Islet precursor cell (in vitro differentiated cells): ENCODE measurements at regions not wholly inside any gene's neighbourhood (a gene's known extent, or its start where the extent isn't known, plus 50 kb on each side); places are given as distances from the start of the nearest gene placed in this dataset.

Experiments used
- DNase-seq: peaks from one replicate; pipeline ENCODE4 v3.0.0-alpha.2; 2018

DNA sequence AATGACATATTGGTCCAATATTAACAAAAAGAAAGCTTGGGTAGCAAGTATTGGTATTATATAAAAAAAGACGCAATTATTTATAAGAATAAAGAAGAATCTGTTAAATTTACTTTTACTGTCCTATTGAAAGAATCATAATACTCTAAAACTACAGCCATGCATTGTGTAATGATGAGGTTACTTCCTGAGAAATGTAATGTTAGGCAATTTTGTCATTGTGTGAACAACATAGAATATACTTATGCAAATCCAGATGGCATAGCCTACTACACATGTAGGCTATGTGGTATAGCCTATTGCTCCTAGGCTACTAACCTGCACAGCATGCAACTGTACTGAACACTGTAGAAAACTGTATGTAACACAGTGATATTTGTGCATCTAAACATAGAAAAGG, 121.2 kb upstream of the PTGFR start:
- DNase-seq: no peak

DNA sequence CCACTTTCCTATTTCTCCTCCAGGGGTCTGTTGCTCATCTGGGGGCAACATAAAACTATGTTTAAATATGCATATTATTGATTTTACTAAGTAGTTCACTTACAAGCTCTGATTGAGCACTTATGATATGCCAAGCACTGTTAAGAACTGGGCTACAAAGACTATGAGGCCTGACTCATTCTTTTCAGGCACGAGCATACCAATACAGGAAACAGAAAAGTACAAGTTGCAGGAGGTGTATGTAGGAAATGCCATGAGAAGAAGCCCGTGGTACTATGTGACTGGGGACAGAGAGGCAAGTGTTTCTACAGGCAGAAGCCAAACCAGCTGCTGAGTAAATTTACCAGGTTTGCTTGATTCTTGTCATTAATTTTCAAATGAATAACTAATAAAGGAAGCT, 120.4 kb upstream of the PTGFR start:
- DNase-seq: no peak

DNA sequence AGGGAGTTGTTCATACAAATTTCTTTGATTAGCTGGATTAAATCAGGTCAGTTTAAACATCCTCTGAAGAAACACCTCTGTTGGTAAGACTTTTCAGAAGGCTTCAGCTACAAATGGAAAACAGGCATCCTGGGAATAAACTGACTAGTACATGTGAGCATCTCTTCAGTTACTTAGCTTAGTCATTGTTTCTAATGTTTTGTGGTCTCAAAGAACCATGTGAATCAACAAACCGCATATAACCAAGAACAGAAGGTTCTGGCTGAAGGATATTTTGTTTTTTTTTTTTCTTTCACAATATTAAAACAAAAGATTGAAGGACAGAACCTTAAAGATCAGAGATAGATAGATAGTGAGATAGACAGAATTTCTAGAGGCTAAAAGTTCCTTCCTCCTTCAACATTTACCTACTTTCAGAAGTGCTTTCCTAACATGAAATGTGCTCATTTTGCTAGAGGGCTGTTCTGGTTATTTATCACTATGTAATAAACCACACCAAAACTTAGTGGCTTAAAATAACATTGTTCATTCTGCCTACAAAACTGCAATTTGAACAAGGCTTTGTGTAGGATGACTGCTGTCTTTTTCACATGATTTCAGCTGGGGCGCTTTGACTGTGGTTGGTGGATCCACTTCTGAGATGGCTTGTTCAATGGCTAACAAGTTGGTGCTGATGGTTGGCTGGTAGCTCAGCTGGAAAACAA, 119.8 kb upstream of the PTGFR start:
- no peak for DNase-seq

DNA sequence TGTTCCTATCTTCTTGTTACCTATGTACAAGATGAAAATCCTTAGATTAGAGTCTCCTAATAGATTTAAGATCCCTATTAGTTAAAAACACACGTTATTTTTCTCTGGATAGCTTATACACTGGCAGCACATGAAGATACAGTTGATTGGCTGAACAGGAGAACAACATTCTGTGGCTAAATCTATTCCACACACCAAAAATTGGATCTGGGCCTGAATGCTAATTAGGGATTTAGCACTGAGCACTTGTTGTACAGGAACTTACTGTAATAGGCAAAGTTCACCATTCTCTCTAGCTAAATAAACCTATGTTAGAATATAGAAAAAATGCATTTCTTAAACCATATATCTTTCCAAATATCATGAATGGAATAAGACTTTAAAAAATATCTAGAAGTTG, 117.1 kb upstream of the PTGFR start:
- no peak for DNase-seq

DNA sequence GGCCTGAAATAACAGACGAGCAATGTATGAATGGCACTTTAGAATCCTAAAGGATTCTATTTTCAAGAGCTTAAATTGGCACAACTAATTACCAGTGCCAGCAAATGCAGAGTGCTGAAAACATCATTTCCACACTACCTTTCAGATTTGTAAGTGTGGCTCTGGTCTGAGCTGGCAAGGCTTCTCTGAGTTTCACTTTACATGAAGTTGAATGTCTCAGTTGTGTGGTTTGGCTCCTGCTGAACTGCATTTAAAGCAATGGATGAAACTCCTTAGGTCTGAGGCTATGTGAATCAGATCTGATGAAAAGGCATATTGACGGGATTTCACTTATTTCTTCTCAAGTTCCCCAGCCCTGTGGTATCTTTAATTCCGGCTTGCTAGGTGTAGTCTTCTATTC, 114.8 kb upstream of the PTGFR start:
- no peak for DNase-seq

DNA sequence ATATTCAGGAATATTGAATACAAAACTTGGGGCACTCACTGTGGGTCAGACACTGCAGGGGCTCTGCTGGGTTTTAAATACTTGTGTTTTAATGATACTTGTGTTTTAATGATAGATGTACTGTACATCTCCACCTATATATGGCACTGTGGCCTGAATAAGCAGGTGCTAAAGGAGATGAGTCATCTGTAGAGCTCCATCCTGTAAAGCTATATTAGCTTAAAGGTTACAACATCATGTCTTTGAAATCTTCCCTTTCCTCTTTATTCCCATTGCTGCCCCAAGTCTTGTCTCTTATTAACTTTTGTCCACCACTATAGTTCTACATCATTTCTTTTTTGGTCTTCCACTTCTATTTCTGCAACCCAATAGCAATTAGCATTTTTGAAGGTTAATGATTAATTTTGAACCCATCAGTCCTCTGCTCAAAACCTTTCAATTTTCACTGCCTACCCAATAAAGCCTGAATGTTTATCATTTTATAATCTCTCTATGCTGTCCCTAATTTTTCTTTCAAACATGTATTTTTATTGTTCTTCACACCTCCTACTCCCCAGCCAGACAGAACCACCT, 113.3 kb upstream of the PTGFR start:
- DNase-seq: no peak

DNA sequence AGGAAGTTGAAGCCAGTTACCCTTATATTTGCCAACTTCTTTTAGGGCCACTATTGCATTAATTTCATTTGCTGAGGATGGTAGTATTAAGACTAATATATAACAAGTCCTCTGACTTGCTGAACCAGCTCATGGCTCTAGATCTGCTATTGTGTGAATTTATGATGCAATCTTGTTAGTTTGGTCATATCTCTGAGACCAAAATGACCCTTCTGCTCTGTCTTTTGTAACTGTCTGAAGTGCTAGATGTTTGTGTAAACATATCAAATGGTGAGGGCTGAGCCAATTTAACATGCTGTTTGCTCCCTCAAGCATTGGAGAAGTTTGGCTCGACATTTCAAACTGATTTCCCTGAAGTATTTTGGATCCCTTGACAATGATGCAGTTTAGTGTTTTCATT, 106.9 kb upstream of the PTGFR start:
- DNase-seq: no peak

DNA sequence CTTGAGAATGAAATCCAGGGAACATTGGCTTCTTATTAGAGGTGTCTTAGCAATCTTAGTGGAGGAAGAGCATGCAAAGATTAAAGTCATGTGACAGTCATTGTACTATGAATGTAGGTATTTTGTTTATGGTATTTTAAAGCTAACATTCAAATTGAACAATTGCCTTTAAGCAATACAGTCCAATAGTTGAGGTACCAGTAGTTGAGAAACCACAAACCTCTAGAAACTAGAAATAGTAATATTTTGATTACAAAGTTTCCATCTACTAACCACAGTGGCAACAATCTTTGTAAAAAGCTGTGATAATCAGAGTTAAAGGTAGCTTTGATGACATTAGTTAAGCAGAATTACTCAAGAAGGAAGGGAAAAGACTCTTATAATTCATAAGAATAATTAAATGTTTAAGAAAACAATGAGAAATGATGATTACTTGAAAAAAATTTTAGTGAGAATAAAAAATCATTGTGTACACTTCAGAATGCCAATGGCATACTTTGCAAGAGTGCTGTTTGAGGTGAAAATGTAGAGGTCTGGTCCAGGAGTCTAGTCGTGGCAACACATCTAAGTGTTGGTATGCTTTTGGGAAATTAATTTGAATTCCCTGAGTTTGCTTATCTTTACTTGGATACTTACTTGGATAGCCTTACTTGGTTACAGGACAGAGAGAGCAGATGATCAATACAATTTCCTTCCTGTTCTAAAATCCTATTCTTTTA, 104.9 kb upstream of the PTGFR start:
- DNase-seq: no peak

DNA sequence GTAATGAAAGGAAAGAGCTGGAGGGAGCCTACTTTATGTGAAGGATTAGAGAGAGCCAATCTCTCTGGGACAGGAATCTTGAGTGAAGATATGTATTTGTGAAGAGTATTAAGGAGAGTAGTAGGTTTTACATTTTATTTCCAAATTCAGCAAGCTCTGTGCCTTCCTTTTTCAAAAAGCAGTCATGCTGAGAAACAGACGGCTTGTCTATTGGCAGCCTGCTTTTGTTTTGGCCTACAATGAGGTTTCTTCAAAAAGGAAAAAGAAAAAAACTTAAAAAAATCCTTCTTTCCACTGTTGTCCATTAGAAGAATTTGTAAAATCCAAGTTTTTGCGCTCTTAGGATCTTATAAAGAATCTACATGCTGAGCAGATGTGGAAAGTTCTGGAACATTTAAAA, 103.6 kb upstream of the PTGFR start:
- DNase-seq: no peak

DNA sequence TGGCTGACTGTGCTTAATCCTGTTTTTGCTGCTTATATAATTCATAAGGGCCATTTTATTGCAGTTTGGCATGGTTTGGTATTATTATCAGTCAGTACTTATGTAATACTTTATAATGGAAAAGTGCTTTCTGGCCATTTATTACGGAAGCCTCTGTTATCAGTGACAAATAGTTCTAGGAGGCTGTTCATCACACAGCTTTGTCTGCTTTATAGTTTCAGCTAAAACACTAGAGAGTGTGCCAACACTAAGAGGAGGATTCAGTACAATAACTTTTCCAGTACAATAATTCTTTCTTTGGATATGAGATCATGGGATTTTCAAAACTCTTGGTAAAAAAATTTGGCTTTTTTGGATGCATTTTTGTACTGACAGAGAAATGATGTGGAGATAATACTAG, 102.9 kb upstream of the PTGFR start:
- no peak for DNase-seq

DNA sequence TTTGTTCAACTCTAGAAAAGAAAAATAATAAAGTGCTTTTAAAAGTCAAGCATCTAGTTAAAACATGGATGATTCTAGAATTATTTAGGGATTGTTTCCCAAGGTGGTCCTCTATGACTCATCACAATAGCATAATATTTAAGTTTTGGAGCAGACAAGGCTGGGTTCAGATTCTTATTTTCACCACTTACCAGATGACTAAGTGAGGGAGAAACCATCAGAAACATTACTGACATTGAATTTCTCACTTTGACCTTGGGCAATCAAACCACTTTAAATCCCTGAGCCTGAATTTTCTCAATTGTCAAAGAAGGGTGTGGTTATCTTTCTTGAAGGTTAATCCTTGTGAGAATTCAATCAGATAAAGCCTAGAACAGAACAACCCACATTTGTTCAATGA, 102.5 kb upstream of the PTGFR start:
- no peak for DNase-seq

DNA sequence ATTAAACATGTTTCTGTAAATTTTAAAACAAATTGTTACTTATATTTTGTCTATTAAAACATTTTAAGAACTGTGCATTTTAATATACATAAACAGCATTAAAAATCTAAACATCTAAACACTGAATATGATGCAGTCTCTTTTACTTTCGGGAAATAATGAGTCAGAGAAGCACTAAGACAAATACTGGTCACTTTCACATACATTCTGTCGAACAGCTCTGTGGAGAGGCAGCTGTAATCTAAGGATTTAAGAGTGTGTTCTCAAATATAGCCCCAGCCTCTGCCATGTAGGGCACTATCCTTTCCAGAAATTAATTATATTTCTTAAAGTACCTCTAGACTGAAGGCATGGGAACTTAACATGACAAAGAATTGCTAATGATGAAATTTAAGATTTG, 89.6 kb upstream of the PTGFR start:
- no peak for DNase-seq

DNA sequence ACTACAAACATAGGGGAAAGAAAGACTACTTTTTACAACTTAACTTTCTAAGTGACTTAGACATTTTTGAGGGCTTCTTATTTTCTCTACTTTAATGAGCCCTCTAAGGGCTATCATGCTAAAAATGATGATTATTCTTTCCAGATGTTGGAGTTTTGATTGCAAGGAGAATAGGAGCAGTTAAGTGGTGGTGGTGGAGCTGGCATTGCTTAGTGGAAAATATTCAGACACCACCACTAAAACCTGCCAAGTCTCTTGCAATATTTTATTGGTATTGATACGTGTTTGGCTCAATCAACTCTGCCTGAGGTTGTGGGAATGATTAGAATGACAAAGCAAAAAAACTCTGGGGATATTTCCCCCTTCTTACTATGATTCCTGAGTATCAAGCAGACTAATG, 82.6 kb upstream of the PTGFR start:
- no peak for DNase-seq

DNA sequence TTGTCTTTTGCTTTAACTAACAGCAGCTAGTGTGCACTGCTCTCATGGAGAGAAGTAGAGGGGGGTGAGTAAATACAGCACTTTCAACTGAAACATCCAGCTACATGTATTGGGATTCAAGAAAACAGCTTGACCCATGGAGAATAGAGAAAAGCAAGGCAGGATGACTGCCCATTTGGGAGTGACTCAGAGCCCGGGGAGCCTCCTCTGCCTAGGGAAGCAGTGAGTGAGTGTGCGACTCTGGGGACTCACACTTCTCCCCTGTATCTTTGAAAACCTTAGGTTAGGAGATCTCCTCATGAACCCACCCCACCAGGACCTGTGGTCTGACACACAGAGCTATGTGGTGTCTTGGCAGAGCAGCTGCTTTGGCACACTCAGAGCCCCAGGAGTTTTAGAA, 82.0 kb upstream of the PTGFR start:
- no peak for DNase-seq

DNA sequence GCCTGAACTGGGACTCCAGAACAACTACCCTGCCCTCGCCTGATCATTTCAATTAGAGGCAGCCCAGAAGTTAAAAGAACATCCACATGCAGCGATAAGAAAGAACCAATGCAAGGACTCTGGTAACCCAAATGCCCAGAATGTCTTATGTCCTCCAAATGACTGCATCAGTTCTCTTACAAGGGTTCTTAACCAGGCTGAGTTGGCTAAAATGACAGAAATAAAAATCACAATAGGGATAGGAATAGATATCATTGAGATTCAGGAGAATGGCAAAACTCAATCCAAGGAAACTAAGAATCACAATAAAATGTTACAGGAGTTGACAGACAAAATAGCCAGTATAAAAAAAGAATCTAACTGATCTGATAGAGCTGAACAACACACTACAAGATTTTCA, 80.1 kb upstream of the PTGFR start:
- no peak for DNase-seq

DNA sequence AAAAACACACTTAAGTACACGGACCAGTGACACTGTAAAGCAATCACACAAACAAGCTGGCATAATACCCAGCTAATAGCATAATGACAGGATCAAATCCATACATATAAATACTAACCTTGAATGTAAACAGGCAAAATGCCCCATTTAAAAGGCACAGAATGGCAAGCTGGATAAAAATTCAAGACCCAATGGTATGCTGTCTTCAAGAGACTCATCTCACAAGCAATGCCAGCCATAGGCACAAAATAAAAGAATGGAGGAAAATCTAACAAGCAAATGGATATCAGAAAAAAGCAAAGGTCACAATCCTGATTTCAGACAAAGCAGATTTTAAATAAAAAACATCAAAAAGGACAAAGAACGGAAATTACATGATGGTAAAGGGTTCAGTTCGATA, 79.1 kb upstream of the PTGFR start:
- DNase-seq: no peak

DNA sequence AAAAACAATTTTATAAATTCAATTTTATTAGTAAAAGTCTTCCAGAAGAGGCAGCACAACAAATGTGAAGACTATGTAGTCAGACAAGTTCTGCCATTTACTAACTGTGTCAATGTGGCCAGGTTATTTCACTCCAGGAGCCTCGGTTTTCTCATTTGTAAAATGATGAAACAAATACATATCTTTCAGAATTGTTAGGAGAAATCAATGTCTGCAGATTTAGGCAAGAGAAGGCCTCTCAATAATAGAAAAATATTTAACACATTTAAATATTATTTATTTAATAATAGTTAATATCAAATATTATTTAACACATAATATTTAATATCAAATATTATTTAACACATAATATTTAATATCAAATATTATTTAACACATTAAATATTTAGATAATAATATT, 75.6 kb upstream of the PTGFR start:
- no peak for DNase-seq

DNA sequence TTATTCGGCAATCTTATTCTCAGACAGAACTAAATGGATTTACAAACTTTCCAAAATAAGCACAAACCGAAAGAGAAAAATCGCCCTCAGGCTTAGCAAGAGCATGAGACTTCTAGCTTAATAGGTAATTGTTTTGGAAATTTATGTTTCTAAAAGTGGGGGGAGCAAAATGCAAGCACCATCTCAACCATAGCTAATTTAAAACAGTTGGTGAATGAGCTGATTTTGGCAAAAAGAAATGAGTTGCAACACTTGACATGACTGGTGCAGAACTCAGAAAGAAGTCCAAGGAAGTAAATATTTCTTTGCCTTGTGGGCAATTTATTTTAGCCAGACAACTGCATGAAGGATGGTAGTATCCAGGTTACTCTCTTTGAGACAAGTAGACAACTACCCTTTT, 71.5 kb upstream of the PTGFR start:
- DNase-seq: no peak

DNA sequence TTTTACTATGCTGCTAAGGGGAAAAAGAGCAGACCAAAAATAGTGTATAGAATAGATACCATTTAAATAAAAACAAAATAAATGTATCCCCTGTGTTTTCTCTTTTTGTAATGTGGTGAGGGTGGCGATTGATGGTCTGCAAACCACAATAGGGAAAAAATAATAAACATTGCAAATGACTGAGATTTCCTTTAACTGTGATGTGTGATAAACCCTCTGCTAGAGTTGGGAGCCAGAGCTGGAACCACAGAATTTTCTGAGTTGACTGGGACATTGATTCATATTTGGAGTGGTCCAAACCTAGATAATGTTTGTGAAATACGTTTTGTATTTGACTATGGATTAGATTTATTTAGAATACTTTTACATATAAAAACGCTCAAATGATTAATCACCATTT, 70.6 kb upstream of the PTGFR start:
- no peak for DNase-seq

DNA sequence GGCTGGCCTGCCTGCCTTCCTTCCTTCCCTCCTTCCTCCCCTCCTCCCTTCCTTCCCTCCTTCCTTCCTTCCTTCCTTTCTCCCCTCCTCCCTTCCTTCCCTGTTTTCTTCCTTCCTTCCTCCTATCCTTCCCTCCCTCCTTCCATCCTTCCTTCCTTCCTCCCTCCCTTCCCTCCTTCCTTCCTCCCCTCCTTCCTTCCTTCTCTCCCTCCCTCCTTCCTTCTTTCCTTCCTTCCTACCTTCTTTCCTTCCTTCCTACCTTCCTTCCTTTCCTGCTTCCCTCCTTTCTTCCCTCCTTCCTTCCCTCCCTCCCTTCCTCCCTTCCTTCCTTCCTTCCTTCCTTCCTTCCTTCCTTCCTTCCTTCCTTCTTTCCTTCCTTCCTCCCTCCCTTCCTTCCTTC, 70.1 kb upstream of the PTGFR start:
- no peak for DNase-seq

DNA sequence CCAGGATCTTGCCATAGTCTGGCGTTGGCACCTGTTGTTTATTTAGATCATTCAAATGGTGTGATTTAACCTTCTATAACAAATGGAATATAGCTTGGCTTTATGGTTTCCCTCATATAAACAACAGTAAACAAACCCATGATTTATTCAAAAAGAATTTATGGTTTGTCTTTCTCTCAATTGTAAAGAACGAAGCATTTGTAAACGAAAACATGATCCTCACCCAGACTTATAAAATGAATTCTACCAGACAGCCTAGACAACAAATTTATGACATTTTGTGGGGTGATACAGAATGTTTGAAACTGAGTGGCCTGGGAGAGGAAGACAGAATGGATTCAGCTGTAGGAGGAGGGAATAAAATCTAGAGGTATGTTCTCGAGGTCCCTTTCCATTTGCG, 66.1 kb upstream of the PTGFR start:
- DNase-seq: no peak

DNA sequence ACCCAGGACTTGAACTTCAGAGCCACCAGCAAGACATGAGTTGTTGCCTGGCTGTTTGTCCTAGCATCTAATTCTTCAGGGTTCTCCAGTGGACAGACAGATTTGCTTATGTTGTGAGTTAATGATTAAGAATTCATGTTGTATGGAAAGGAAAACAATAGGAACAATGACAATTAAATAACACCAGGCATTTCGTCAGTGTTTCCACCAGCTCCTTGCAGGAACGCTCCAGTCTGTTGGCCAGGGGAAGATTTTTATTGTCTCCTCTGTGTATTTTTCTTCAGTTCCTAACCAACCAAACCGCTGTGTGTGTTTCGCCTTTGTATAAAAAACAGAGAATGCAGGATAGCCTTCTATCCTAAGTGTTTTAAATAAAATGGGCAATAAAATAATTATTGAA, 64.4 kb upstream of the PTGFR start:
- no peak for DNase-seq

DNA sequence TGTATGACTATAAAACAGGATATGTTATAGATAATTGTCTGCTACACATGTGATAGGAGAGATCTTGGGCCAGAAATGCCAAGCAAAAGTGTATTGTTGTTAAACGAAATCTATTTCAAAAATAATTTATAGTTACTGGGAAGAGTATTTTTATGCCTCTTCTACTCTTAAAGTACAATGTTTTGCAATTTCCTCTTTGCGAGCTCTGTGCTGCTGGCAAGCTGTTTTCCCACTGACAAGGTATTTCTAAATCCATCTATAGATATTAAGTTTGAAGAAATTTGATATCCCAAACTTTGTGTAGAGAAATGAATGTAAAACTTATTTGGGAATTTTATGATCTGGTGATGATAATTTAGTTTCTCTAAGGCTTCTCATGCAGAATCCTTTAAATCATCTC, 63.3 kb upstream of the PTGFR start:
- no peak for DNase-seq

DNA sequence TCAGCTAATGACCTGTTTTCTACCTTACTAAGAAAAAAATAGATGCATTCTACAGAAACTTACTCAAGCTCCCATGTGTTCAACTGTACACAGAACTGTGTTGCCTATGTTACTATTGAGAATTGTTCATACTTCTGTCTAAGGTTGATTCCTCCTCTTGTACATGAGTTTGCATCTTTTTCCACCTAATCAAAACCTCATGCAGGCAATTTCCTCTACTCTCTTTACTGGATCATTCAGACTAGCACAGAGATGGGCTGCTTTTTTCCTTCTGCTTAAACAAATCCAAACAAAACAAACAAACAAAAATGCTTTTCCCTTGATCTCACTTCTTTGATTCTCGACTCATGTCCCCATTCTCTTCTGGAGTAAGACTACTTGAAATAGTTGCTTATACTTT, 58.8 kb upstream of the PTGFR start:
- DNase-seq: no peak

DNA sequence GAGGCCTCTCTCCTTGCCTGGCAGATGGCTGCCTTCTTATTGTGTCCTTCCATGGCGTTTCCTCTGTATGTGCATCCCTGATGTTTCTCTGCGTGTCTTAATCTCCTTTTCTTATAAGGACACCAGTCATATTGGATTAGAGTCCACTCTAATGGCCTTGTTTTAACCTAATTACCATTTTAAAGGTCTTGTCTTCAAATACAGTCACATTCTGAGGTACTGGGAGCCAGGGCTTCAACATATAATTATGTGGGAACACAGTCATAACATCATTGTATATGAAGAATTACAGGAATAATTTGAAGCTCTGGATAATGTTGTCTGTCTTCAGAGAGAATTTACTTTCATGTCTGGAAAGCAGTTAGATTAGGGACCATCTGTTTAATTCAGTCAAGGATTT, 56.4 kb upstream of the PTGFR start:
- no peak for DNase-seq
